HG03558 (cell line): ENCODE measurements at regions not wholly inside any gene's neighbourhood (a gene's known extent, or its start where the extent isn't known, plus 50 kb on each side); places are given as distances from the start of the nearest gene placed in this dataset.
"Not testable (repeated sequence)": the region's sequence is repeated elsewhere in the genome, so short reads cannot be mapped to it uniquely, and the experiment has no call there.

ENCODE experiments used
- ATAC-seq: cut with Tn5 transposase; IDR thresholded peaks from one replicate; pipeline ENCODE4 v1.9.1; 2021; ENCODE audit warnings: moderate number of reproducible peaks; ENCODE audit not compliant: unreplicated experiment; ENCODE audit errors: extremely low read depth

GRCh38 chr5:148740966-148741742 is 85.3 kb upstream of the ADRB2 start:
- ATAC-seq: no peak

GRCh38 chr5:148741766-148742165 is 84.6 kb upstream of the ADRB2 start:
- ATAC-seq: not testable (repeated sequence)

- ATAC-seq: not testable (repeated sequence)
Observed at GRCh38 chr5:148744380-148744779, 82.0 kb upstream of the ADRB2 start.

GRCh38 chr5:148746826-148747535 is 79.4 kb upstream of the ADRB2 start:
- ATAC-seq: peak; percentile 81

- no peak for ATAC-seq
Observed at GRCh38 chr5:148747536-148747906, 78.9 kb upstream of the ADRB2 start.

GRCh38 chr5:148748702-148749392 is 77.6 kb upstream of the ADRB2 start:
- ATAC-seq: no peak

- no peak for ATAC-seq
Observed at GRCh38 chr5:148750614-148751013, 75.8 kb upstream of the ADRB2 start.

GRCh38 chr5:148751025-148751424 is 75.4 kb upstream of the ADRB2 start:
- no peak for ATAC-seq

GRCh38 chr5:148752375-148752774 is 74.0 kb upstream of the ADRB2 start:
- not testable (repeated sequence) for ATAC-seq

GRCh38 chr5:148759101-148759500 is 67.3 kb upstream of the ADRB2 start:
- no peak for ATAC-seq

GRCh38 chr5:148760945-148761638 is 65.3 kb upstream of the ADRB2 start:
- ATAC-seq: peak; percentile 100

GRCh38 chr5:148763996-148764395 is 62.4 kb upstream of the ADRB2 start:
- ATAC-seq: no peak

- no peak for ATAC-seq
Observed at GRCh38 chr5:148765061-148765460, 61.4 kb upstream of the ADRB2 start.

GRCh38 chr5:148768806-148769415 is 57.5 kb upstream of the ADRB2 start:
- no peak for ATAC-seq

- ATAC-seq: no peak
Observed at GRCh38 chr5:148769941-148770340, 56.5 kb upstream of the ADRB2 start.

- no peak for ATAC-seq
Observed at GRCh38 chr5:148774313-148774712, 52.1 kb upstream of the ADRB2 start.

GRCh38 chr5:148776261-148776660 is 50.1 kb upstream of the ADRB2 start:
- ATAC-seq: no peak
